Cardiac muscle cell (in vitro differentiated cells and primary cell): ENCODE measurements at regions not wholly inside any gene's neighbourhood (a gene's known extent, or its start where the extent isn't known, plus 50 kb on each side); places are given as distances from the start of the nearest gene placed in this dataset.
A peak's percentile ranks its signal among the peaks of the same experiment; 100 is the strongest.

Experiments
- DNase-seq, 2 donors: peaks; one replicate each; pipeline versions ENCODE4 v3.0.0 to v3.0.0-alpha.2; 2010 to 2017; ENCODE audit warnings: low read depth in 1 of 2, low spot score in 1 of 2
- H3K27ac ChIP-seq: fragments of 200-600 bp; sonication (generic); 2 replicates; pipeline ENCODE4 v1.5.1; 2016
- H3K27me3 ChIP-seq: fragments of 200-600 bp; sonication (generic); 2 replicates; pipeline ENCODE4 v1.6.0; 2016; ENCODE audit warnings: control low read depth
- H3K36me3 ChIP-seq: fragments of 200-600 bp; sonication (generic); 2 replicates; pipeline ENCODE4 v1.5.1; 2016; ENCODE audit warnings: control low read depth
- H3K4me1 ChIP-seq: fragments of 200-600 bp; sonication (generic); 2 replicates; pipeline ENCODE4 v1.8.1; 2017; ENCODE audit warnings: low read depth, mild to moderate bottlenecking, mixed run types
- H3K4me3 ChIP-seq: fragments of 200-600 bp; sonication (generic); 2 replicates; pipeline ENCODE4 v1.5.1; 2016; ENCODE audit warnings: mild to moderate bottlenecking
- H3K9me3 ChIP-seq: fragments of 200-600 bp; sonication (generic); 2 replicates; pipeline ENCODE4 v1.5.1; 2017; ENCODE audit warnings: low read depth, mild to moderate bottlenecking, control low read depth
- TF ChIP-seq, protein P1 (sequence below): IDR thresholded peaks from 2 replicates; pipeline ENCODE4 v1.5.1; 2012; ENCODE audit warnings: low read depth, mild to moderate bottlenecking, low read length

DNA sequence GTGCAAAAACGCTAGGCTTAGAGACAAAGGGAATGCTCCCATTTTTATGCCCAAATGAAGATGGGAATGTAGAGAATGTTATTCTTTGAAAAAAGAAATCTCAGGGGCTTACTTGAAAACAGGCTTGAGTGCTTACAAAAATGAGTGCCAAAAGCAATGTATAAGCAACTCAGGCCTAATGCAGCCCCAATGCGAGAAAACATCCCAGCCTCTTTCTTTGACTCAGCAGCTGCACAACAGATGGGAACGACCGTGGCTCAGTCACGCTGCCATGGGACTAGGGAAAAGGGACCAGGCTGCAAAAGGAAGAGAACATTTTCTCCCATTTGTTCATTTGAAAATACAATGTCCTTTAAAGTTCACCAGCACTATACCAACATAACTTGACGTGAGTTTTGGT is 246.4 kb upstream of the LRIG1 start:
- Histone ChIP-seq H3K9me3 (no peaks in the 10 kb centered on the region), H3K27ac (no peak overlapping the region), H3K4me1 (peaks cover 11% of the 10 kb centered on the region), H3K36me3 (no peaks in the 10 kb centered on the region), H3K4me3 (no peak overlapping the region), H3K27me3 (no peaks in the 10 kb centered on the region)
- no peak for DNase-seq
- TF ChIP-seq, protein P1, sequence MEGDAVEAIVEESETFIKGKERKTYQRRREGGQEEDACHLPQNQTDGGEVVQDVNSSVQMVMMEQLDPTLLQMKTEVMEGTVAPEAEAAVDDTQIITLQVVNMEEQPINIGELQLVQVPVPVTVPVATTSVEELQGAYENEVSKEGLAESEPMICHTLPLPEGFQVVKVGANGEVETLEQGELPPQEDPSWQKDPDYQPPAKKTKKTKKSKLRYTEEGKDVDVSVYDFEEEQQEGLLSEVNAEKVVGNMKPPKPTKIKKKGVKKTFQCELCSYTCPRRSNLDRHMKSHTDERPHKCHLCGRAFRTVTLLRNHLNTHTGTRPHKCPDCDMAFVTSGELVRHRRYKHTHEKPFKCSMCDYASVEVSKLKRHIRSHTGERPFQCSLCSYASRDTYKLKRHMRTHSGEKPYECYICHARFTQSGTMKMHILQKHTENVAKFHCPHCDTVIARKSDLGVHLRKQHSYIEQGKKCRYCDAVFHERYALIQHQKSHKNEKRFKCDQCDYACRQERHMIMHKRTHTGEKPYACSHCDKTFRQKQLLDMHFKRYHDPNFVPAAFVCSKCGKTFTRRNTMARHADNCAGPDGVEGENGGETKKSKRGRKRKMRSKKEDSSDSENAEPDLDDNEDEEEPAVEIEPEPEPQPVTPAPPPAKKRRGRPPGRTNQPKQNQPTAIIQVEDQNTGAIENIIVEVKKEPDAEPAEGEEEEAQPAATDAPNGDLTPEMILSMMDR = no peak

DNA sequence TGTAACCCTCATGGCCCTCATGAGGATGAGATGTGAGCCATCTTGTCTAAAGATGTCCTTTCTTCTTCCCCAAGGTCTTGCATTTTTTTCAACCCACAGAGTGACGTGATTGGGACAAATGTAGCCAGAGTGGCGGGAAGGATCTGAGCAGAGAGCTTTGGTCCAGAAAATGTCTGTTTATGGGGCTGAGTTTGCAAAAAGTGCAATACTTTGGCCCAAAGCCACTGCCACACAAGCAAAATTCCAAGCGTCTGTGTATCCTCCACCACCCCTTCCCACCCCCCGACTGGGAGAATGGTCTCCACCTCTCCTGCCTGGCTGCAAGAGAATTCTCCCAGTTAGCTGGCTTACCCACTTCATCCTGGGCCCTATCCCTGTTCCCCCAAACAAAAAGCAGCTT is 246.9 kb upstream of the LRIG1 start:
- no peak overlapping the region for H3K27ac ChIP-seq
- no peaks in the 10 kb centered on the region for H3K27me3 ChIP-seq
- no peak for DNase-seq
- H3K4me3 ChIP-seq = no peak overlapping the region
- no peaks in the 10 kb centered on the region for H3K36me3 ChIP-seq
- no peaks in the 10 kb centered on the region for H3K9me3 ChIP-seq
- H3K4me1 ChIP-seq = peaks cover 11% of the 10 kb centered on the region
- TF ChIP-seq, protein P1 = no peak

DNA sequence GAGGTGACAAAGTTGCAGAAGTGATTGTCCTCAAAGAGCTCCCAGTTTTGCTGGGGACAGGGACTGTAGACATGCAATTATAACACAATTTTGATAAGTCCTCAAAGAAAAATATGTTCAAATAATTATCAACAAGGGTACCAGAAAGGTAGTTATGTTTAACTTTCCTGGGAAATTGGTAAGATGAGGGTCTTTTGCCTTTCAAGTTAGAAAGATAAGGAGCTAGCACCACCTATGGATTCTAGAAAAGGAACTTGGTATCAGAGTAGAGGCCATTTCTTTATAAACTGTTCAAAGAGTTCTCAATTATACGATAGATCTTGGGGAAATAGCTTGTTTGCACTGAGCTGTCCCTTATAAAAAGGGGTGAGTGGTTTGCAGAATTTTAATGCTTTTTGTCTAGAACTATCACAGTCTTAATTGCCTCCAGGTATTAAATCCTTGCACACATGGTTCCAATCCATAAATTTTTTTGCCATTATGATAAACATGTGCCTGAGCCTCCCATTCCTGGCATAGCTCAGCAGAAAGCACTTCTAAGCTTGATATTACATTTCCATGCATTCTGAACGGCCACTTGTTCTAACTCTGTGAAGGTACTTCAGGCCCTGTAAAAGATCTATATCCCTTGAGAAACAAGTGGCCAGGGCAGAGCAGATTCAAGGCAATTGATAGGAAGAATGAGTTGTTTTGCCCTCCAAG is 247.5 kb upstream of the LRIG1 start:
- TF ChIP-seq, protein P1 = no peak
- Histone ChIP-seq H3K9me3 (no peaks in the 10 kb centered on the region), H3K4me1 (peaks cover 11% of the 10 kb centered on the region), H3K27me3 (no peaks in the 10 kb centered on the region), H3K4me3 (no peak overlapping the region), H3K27ac (no peak overlapping the region), H3K36me3 (no peaks in the 10 kb centered on the region)
- DNase-seq = peak in 1 of 2 donors; percentile 35

DNA sequence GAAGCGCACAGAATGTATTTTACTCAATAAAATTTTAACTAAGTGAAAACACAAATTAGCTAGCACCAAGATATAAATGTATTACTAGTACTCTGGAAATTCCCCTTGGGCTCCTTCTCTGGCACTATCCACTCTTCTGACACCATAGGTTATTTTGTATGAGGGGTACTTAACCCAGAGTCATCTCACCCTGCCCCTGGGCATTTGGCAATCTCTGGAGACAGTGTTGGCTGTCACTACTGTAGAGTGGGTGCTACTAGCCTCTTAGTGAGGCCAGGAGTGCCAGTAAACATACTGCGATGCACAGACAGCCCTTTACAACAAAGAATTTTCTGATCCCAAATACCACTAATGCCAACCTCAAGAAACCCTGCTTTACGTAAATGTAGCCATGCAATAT is 246.3 kb upstream of the KBTBD8 start:
- no peak for DNase-seq
- no peak overlapping the region for H3K4me3 ChIP-seq
- peaks cover 11% of the 10 kb centered on the region for H3K4me1 ChIP-seq
- no peaks in the 10 kb centered on the region for H3K27me3 ChIP-seq
- H3K9me3 ChIP-seq = no peaks in the 10 kb centered on the region
- no peaks in the 10 kb centered on the region for H3K36me3 ChIP-seq
- H3K27ac ChIP-seq = no peak overlapping the region
- TF ChIP-seq, protein P1 = no peak

DNA sequence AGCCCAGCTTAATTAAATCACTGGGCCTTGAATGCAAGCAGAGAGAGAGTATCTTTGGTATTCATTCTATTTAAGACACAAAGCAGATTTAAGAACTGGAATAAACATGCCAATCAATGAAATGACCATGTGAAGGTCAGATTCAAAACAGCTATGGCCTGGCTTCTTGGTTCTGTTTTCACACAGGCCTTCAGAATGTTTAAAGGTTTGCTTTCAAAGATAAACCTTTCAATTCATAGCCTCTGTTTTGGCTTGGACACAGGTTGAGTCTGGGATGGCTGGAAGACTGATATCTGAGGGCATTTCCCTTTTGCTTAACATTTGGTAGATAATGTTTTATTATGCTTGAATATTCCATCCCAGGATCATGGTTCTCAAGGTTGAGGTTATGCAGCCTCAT is 244.4 kb upstream of the KBTBD8 start:
- Histone ChIP-seq H3K9me3 (no peaks in the 10 kb centered on the region), H3K27ac (no peak overlapping the region), H3K4me1 (peaks cover 11% of the 10 kb centered on the region), H3K4me3 (no peak overlapping the region), H3K36me3 (no peaks in the 10 kb centered on the region), H3K27me3 (no peaks in the 10 kb centered on the region)
- DNase-seq = no peak
- TF ChIP-seq, protein P1 = no peak
